Right ventricle myocardium superior (tissue), 1 donor: ENCODE measurements at regions not wholly inside any gene's neighbourhood (a gene's known extent, or its start where the extent isn't known, plus 50 kb on each side); places are given as distances from the start of the nearest gene placed in this dataset.

Experiments
- ATAC-seq: fragments of 200-7000 bp; cut with Tn5 transposase; one replicate; pipeline ENCODE4 v1.9.1; 2020; ENCODE audit warnings: mild to moderate bottlenecking; ENCODE audit not compliant: poor library complexity
- DNase-seq: peaks from one replicate; pipeline ENCODE4 v3.0.0-alpha.2; 2020
- intact Hi-C: fragments of 100-400 bp; cut with DNase I; formaldehyde crosslinking; loops from one replicate; pipeline ENCODE4 v1.11.2; 2022
- donor health status: DM: no; HTN: yes; CAD: no; lungs with severe emphysema.

GRCh38 chr2:150011161-150011730 lies 423.7 kb upstream of the MMADHC start:
- intact Hi-C loops = no loop called here
- DNase-seq (no peak), ATAC-seq (no peak)

- no peak for DNase-seq
- intact Hi-C loops = no loop called here
- no peak for ATAC-seq
Measured at GRCh38 chr2:150008901-150009300, 421.3 kb upstream of the MMADHC start.

GRCh38 chr2:150007815-150008430 lies 420.3 kb upstream of the MMADHC start:
- no peak for ATAC-seq
- intact Hi-C loops = no loop called here
- no peak for DNase-seq

- DNase-seq (no peak), ATAC-seq (no peak)
- intact Hi-C loops = no loop called here
Measured at GRCh38 chr2:150006591-150006990, 419.0 kb upstream of the MMADHC start.

GRCh38 chr2:150003544-150003943 lies 416.0 kb upstream of the MMADHC start:
- intact Hi-C loops = no loop called here
- ATAC-seq (no peak), DNase-seq (no peak)

- no peak for DNase-seq
- intact Hi-C loops = no loop called here
- ATAC-seq = no peak
Measured at GRCh38 chr2:150001788-150002187, 414.2 kb upstream of the MMADHC start.

- intact Hi-C loops = no loop called here
- no peak for ATAC-seq
- no peak for DNase-seq
Measured at GRCh38 chr2:149996901-149997300, 409.3 kb upstream of the MMADHC start.

- ATAC-seq (no peak), DNase-seq (no peak)
- intact Hi-C loops = no loop called here
Measured at GRCh38 chr2:149994057-149994728, 406.6 kb upstream of the MMADHC start.

- ATAC-seq = no peak
- intact Hi-C loops = no loop called here
- DNase-seq = no peak
Measured at GRCh38 chr2:149993316-149993715, 405.7 kb upstream of the MMADHC start.

GRCh38 chr2:149991576-149991975 lies 404.0 kb upstream of the MMADHC start:
- ATAC-seq (no peak), DNase-seq (no peak)
- intact Hi-C loops = no loop called here

GRCh38 chr2:149990965-149991364 lies 403.4 kb upstream of the MMADHC start:
- intact Hi-C loops = no loop called here
- DNase-seq (no peak), ATAC-seq (no peak)

- ATAC-seq (no peak), DNase-seq (no peak)
- intact Hi-C loops = no loop called here
Measured at GRCh38 chr2:149989447-149990063, 402.0 kb upstream of the MMADHC start.

GRCh38 chr2:149988361-149988760 lies 400.8 kb upstream of the MMADHC start:
- DNase-seq = no peak
- no peak for ATAC-seq
- intact Hi-C loops = no loop called here

GRCh38 chr2:149986861-149987260 lies 399.3 kb upstream of the MMADHC start:
- intact Hi-C loops = no loop called here
- no peak for ATAC-seq

GRCh38 chr2:149984311-149984710 lies 396.7 kb upstream of the MMADHC start:
- DNase-seq (no peak), ATAC-seq (no peak)
- intact Hi-C loops = no loop called here

More at GRCh38 chr2:149986861-149987260, 399.3 kb upstream of the MMADHC start:
- DNase-seq = no peak

GRCh38 chr2:149972066-149972465 lies 384.5 kb upstream of the MMADHC start:
- DNase-seq (no peak), ATAC-seq (peak; percentile 64)
- intact Hi-C loops = no loop called here

- no peak for ATAC-seq
- DNase-seq = no peak
- intact Hi-C loops = no loop called here
Measured at GRCh38 chr2:149954981-149955600, 367.5 kb upstream of the MMADHC start.

- DNase-seq (no peak), ATAC-seq (no peak)
- intact Hi-C loops = no loop called here
Measured at GRCh38 chr2:149953627-149954026, 366.1 kb upstream of the MMADHC start.

- intact Hi-C loops = no loop called here
- DNase-seq = no peak
- no peak for ATAC-seq
Measured at GRCh38 chr2:149931486-149931885, 343.9 kb upstream of the MMADHC start.

- intact Hi-C loops = no loop called here
- ATAC-seq (no peak), DNase-seq (no peak)
Measured at GRCh38 chr2:149928011-149928410, 340.4 kb upstream of the MMADHC start.
